H1 (cell line): ENCODE measurements at regions not wholly inside any gene's neighbourhood (a gene's known extent, or its start where the extent isn't known, plus 50 kb on each side); places are given as distances from the start of the nearest gene placed in this dataset.

Experiments used
- CTCF ChIA-PET: fragments of 300-600 bp; sonication (Branson Sonifier 250); formaldehyde crosslinking; loops from one replicate; lab custom pipeline; 2021; ENCODE audit not compliant: partially characterized antibody; lab: Charles Lee
- POLR2A ChIA-PET: fragments of 300-600 bp; sonication (Branson Sonifier 250); formaldehyde crosslinking; loops from one replicate; lab custom pipeline; 2021; ENCODE audit warnings: inconsistent platforms; ENCODE audit not compliant: partially characterized antibody; lab: Charles Lee
- DNase-seq, 2 experiments: peaks; one replicate each; pipeline versions ENCODE4 v3.0.0 to v3.0.0-alpha.2; 2010 to 2022; ENCODE audit warnings: low spot score in 2 of 2, low read depth in 1 of 2, mixed read lengths in 1 of 2
- FAIRE-seq: peaks from 2 replicates; lab custom pipeline; 2011; peaks lifted over from hg19 to GRCh38; lab: Jason Lieb, UNC
- H2AFZ ChIP-seq: 2 replicates; pipeline ENCODE4 v1.8.1; 2012; ENCODE audit warnings: low read length, inconsistent platforms
- H2AK5ac ChIP-seq: 2 replicates; pipeline ENCODE4 v1.6.1; 2013; ENCODE audit warnings: low read depth, low read length
- H2BK120ac ChIP-seq: replicated peaks from 2 replicates; pipeline ENCODE3; 2013; ENCODE audit warnings: low read depth, low read length, inconsistent platforms
- H2BK12ac ChIP-seq: 2 replicates; pipeline ENCODE4 v1.6.1; 2013; ENCODE audit warnings: low read depth, low read length
- H2BK15ac ChIP-seq: 2 replicates; pipeline ENCODE4 v1.6.1; 2013; ENCODE audit warnings: low read length
- H2BK20ac ChIP-seq: 2 replicates; pipeline ENCODE4 v1.6.1; 2013; ENCODE audit warnings: low read length
- H2BK5ac ChIP-seq: 2 replicates; pipeline ENCODE4 v1.6.1; 2013; ENCODE audit warnings: low read depth, low read length
- H3K14ac ChIP-seq: 2 replicates; pipeline ENCODE4 v1.6.1; 2013; ENCODE audit warnings: inconsistent platforms; ENCODE audit not compliant: insufficient read length
- H3K18ac ChIP-seq: 2 replicates; pipeline ENCODE4 v1.6.1; 2013; ENCODE audit warnings: low read length; ENCODE audit errors: extremely low read depth
- H3K23ac ChIP-seq: 2 replicates; pipeline ENCODE4 v1.6.1; 2013; ENCODE audit warnings: inconsistent platforms; ENCODE audit not compliant: insufficient read length
- H3K23me2 ChIP-seq: 2 replicates; pipeline ENCODE4 v1.6.1; 2013; ENCODE audit warnings: low read depth, low read length
- H3K27ac ChIP-seq: 2 replicates; pipeline ENCODE4 v1.6.1; 2011; ENCODE audit warnings: low read depth, low read length, inconsistent platforms
- H3K27me3 ChIP-seq, 4 experiments: replicated peaks in 1 of 4; 1 replicate in 1 of 4; 2 replicates in 3 of 4; pipeline versions ENCODE4 v1.6.1 to v1.8.1; 2011 to 2013; ENCODE audit warnings: low read length in 3 of 4, mild to moderate bottlenecking in 3 of 4, inconsistent platforms in 2 of 4, mixed read lengths in 2 of 4, moderate library complexity in 1 of 4; ENCODE audit not compliant: control insufficient read depth in 3 of 4, insufficient read depth in 3 of 4; ENCODE audit errors: extremely low read depth in 1 of 4
- H3K36me3 ChIP-seq, 4 experiments: 2 replicates each; pipeline versions ENCODE4 v1.6.1 to v1.8.1; 2011 to 2013; ENCODE audit warnings: mild to moderate bottlenecking in 4 of 4, low read length in 3 of 4, moderate library complexity in 2 of 4, control low read depth in 1 of 4, inconsistent platforms in 1 of 4; ENCODE audit not compliant: insufficient read depth in 4 of 4, control insufficient read depth in 2 of 4
- H3K4ac ChIP-seq: replicated peaks from 2 replicates; pipeline ENCODE3; 2013; ENCODE audit warnings: low read length, low read depth, mixed read lengths, inconsistent platforms; ENCODE audit not compliant: insufficient read length
- H3K4me1 ChIP-seq, 4 experiments: replicated peaks in 1 of 4; 1 replicate in 1 of 4; 2 replicates in 3 of 4; pipeline versions ENCODE4 v1.6.1 to v1.8.1; 2011 to 2013; ENCODE audit warnings: low read length in 3 of 4, inconsistent platforms in 2 of 4, mixed read lengths in 1 of 4; ENCODE audit not compliant: insufficient read depth in 4 of 4, control insufficient read depth in 3 of 4
- H3K4me2 ChIP-seq, 2 experiments: 2 replicates each; pipeline versions ENCODE4 v1.6.1 to v1.8.1; 2011 to 2013; ENCODE audit warnings: low read depth in 2 of 2, low read length in 2 of 2, control low read depth in 1 of 2, inconsistent platforms in 1 of 2, mild to moderate bottlenecking in 1 of 2; ENCODE audit not compliant: insufficient read depth in 1 of 2
- H3K4me3 ChIP-seq, 4 experiments: fragments of 200-600, 300-600 bp in 1 of 4; sonication (generic), shearing (Covaris generic), sonication (Bioruptor Twin) in 1 of 4; 2 replicates each; pipeline versions ENCODE4 v1.5.1 to v1.8.1; 2011 to 2016; ENCODE audit warnings: low read length in 4 of 4, low read depth in 3 of 4, control low read depth in 2 of 4, inconsistent platforms in 2 of 4, mild to moderate bottlenecking in 2 of 4, mixed read lengths in 1 of 4, moderate library complexity in 1 of 4; ENCODE audit not compliant: insufficient read depth in 2 of 4; ENCODE audit errors: extremely low read depth in 1 of 4
- H3K56ac ChIP-seq: replicated peaks from 2 replicates; pipeline ENCODE3; 2013; ENCODE audit warnings: low read depth, mild to moderate bottlenecking, mixed read lengths, low read length, inconsistent platforms; ENCODE audit not compliant: insufficient read length
- H3K79me1 ChIP-seq: 2 replicates; pipeline ENCODE4 v1.6.1; 2013; ENCODE audit warnings: low read depth, low read length, control low read depth
- H3K79me2 ChIP-seq, 2 experiments: 2 replicates each; pipeline versions ENCODE4 v1.6.1 to v1.8.1; 2012 to 2013; ENCODE audit warnings: low read length in 2 of 2, mild to moderate bottlenecking in 2 of 2, inconsistent platforms in 1 of 2; ENCODE audit not compliant: insufficient read depth in 2 of 2, control insufficient read depth in 1 of 2
- H3K9ac ChIP-seq, 4 experiments: replicated peaks in 1 of 4; 1 replicate in 1 of 4; 2 replicates in 3 of 4; pipeline versions ENCODE4 v1.6.1 to v1.8.1; 2011 to 2013; ENCODE audit warnings: low read depth in 3 of 4, low read length in 3 of 4, control low read depth in 2 of 4, mild to moderate bottlenecking in 2 of 4, moderate library complexity in 2 of 4, inconsistent platforms in 1 of 4; ENCODE audit errors: extremely low read depth in 1 of 4
- H3K9me3 ChIP-seq, 2 experiments: 2 replicates each; pipeline versions ENCODE4 v1.6.1 to v1.8.1; 2012 to 2013; ENCODE audit warnings: mild to moderate bottlenecking in 2 of 2, moderate library complexity in 2 of 2, control low read depth in 1 of 2, inconsistent platforms in 1 of 2, low read depth in 1 of 2, low read length in 1 of 2, mixed read lengths in 1 of 2; ENCODE audit not compliant: insufficient read depth in 2 of 2
- H4K20me1 ChIP-seq, 2 experiments: replicated peaks in 1 of 2; 2 replicates each; pipeline versions ENCODE3 to v1.8.1; 2011 to 2013; ENCODE audit warnings: inconsistent platforms in 2 of 2, low read length in 2 of 2, mild to moderate bottlenecking in 1 of 2; ENCODE audit not compliant: insufficient read depth in 2 of 2, control insufficient read depth in 1 of 2
- H4K5ac ChIP-seq: 2 replicates; pipeline ENCODE4 v1.6.1; 2013; ENCODE audit warnings: low read length, low read depth, mixed read lengths, inconsistent platforms; ENCODE audit not compliant: insufficient read length
- H4K8ac ChIP-seq: 2 replicates; pipeline ENCODE4 v1.8.0; 2013; ENCODE audit warnings: mild to moderate bottlenecking, moderate library complexity, low read length, inconsistent platforms; ENCODE audit not compliant: insufficient read depth; ENCODE audit errors: extremely low read depth
- H4K91ac ChIP-seq: replicated peaks from 2 replicates; pipeline ENCODE3; 2013; ENCODE audit warnings: low read length, mixed read lengths, inconsistent platforms; ENCODE audit not compliant: insufficient read length
- RAD21 ChIP-seq, 2 experiments: IDR thresholded peaks in 1 of 2; conservative IDR thresholded peaks in 1 of 2; 2 replicates each; pipeline ENCODE4 v1.6.1; 2011; ENCODE audit warnings: low read depth in 2 of 2, low read length in 2 of 2, improper control_type of control experiment in 1 of 2, inconsistent platforms in 1 of 2, mild to moderate bottlenecking in 1 of 2, moderate library complexity in 1 of 2
- RFX5 ChIP-seq: IDR thresholded peaks from 2 replicates; pipeline ENCODE4 v1.6.1; 2011; ENCODE audit warnings: low read depth, low read length, improper control_type of control experiment, borderline replicate concordance
- WGBS, 2 experiments: shearing (Covaris generic) in 1 of 2; methylation state at CpG; one replicate each; pipeline versions ENCODE4 v1.1.6 to v1.1.7; 2013 to 2015; ENCODE audit warnings: low lambda C conversion rate in 2 of 2, mixed read lengths in 2 of 2, inconsistent platforms in 1 of 2, low coverage in 1 of 2, missing lambda C conversion rate in 1 of 2; ENCODE audit not compliant: insufficient replicate concordance in 2 of 2, insufficient coverage in 1 of 2, insufficient read length in 1 of 2; ENCODE audit errors: extremely low coverage in 1 of 2, missing lambda C conversion rate in 1 of 2; 5-methylcytosine and 5-hydroxymethylcytosine counted together
- TF ChIP-seq, protein P1 (sequence below), 3 experiments: IDR thresholded peaks; 1 replicate in 2 of 3; 2 replicates in 1 of 3; pipeline versions ENCODE4 v1.5.1 to v1.6.1; 2011; ENCODE audit warnings: low read length in 3 of 3, mild to moderate bottlenecking in 3 of 3, inconsistent platforms in 2 of 3, low read depth in 1 of 3, moderate library complexity in 1 of 3; ENCODE audit not compliant: insufficient read depth in 1 of 3; ENCODE audit errors: control extremely low read depth in 1 of 3

DNA sequence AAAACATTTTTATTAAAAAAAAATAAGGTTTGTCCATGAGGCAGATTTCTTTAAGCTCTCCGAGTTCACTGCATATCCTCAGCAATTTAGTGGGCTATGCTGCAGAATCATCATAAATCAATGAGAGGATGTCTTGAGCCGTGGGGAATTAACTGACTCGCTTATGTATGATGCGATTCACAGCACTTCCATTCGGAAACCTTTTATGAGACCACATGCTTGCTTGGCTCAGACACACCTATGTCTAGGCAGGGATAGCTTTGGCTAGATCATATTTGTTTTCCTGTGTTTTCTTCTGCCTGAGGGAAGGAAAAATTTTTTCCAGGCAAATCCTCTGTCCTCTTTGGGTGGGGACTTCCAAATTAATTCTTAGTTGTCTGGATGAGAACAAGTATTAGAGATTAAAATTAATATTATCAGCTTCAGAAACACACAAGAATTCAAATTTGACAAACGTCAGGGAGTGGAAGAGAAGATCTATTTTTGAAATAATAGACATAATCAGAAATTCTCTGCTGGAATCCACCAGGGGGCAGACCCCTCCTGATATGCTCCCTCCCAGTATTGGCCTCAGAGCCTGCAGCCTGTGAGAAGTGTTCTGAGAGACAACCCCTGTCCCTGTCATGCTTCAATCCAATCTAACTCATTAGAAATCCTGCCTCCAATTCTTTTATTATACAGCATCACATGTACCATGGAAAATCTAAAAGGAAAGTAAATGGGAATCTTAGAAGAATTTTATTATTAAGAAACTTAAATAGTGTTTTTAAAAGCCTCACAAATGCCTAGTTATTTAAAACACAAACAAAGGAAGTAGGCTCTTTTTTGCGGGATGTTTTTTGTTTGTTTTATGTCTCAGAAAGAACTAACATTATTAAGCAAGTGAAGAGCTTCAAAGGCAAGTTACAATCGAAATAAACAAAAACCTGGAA lies 345.1 kb upstream of the TACR3 start:
- FAIRE-seq (peak; percentile 68), DNase-seq (peak; percentile 3 to 53)
- Histone ChIP-seq H3K4me3 (no peak overlapping the region), H3K4me1 (no peaks in the 10 kb centered on the region), H3K23ac (no peak overlapping the region), H2AFZ (no peak overlapping the region), H3K4ac (no peak overlapping the region), H2AK5ac (no peak overlapping the region), H2BK5ac (no peak overlapping the region), H3K9me3 (no peaks in the 10 kb centered on the region), H3K27me3 (no peaks in the 10 kb centered on the region), H3K4me2 (no peak overlapping the region), H3K27ac (no peak overlapping the region), H4K8ac (no peak overlapping the region), H3K14ac (no peak overlapping the region), H3K56ac (no peak overlapping the region)
- POLR2A ChIA-PET: no interaction called here
- 80% methylated on average over 8 of the region's 8 CpGs; no CpG with 5 or more reads in 1 of the 2 experiments for WGBS, 2 experiments
- TF ChIP-seq RAD21 (IDR thresholded peaks at IDR 0.05 in 1 of 2, conservative IDR thresholded peaks at IDR 0.05 in 1 of 2; ENCODE audit: low read depth in 2 of 2, low read length in 2 of 2) (peak; percentile 82 to 83), RFX5 (no peak)
- TF ChIP-seq, protein P1, sequence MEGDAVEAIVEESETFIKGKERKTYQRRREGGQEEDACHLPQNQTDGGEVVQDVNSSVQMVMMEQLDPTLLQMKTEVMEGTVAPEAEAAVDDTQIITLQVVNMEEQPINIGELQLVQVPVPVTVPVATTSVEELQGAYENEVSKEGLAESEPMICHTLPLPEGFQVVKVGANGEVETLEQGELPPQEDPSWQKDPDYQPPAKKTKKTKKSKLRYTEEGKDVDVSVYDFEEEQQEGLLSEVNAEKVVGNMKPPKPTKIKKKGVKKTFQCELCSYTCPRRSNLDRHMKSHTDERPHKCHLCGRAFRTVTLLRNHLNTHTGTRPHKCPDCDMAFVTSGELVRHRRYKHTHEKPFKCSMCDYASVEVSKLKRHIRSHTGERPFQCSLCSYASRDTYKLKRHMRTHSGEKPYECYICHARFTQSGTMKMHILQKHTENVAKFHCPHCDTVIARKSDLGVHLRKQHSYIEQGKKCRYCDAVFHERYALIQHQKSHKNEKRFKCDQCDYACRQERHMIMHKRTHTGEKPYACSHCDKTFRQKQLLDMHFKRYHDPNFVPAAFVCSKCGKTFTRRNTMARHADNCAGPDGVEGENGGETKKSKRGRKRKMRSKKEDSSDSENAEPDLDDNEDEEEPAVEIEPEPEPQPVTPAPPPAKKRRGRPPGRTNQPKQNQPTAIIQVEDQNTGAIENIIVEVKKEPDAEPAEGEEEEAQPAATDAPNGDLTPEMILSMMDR (IDR thresholded peaks at IDR 0.05; ENCODE audit: control extremely low read depth in 1 of 3, insufficient read depth in 1 of 3, low read depth in 1 of 3, low read length in 3 of 3): peak; percentile 44 to 59 (median 57)
- TF ChIP-seq, all 59 proteins: peak for 2
- Histone ChIP-seq H3K18ac (no peak overlapping the region), H2BK15ac (no peak overlapping the region), H4K91ac (no peak overlapping the region), H2BK120ac (no peak overlapping the region), H3K9ac (no peak overlapping the region), H4K20me1 (no peaks in the 10 kb centered on the region), H3K36me3 (no peaks in the 10 kb centered on the region), H2BK20ac (no peak overlapping the region), H3K79me2 (no peaks in the 10 kb centered on the region), H2BK12ac (no peak overlapping the region), H3K23me2 (no peaks in the 10 kb centered on the region), H4K5ac (no peak overlapping the region), H3K79me1 (no peaks in the 10 kb centered on the region)
- CTCF ChIA-PET: interaction anchor here (0.7 to 4.5 kb wide), 16 partner anchors 9 to 1388 kb away, joined by 3 to 28 read pairs (median 3); no protein-coding TSS in a partner anchor
